ENCODE measurements at regions not wholly inside any gene's neighbourhood (a gene's known extent, or its start where the extent isn't known, plus 50 kb on each side); places are given as distances from the start of the nearest gene placed in this dataset.

DNA sequence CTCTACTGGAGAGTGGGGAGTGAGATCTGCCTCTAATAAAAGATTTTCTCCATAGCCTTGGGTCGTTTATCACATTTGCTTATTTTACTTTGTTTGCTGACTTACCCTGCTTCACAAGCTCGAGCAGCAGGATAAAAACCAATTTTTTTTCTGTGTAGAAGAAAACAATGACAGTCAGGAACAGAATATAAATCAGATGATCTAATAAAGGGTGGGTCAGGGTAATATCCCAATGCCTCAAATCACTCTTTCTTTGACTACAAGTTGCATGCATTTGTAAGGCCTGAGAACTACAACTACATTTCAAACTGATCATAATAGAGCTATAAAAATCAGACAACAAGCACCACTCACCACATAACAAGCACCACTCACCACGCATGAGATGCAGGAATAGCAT, 174.4 kb upstream of the ADARB2 start:
- TF ChIP-seq, protein P1, sequence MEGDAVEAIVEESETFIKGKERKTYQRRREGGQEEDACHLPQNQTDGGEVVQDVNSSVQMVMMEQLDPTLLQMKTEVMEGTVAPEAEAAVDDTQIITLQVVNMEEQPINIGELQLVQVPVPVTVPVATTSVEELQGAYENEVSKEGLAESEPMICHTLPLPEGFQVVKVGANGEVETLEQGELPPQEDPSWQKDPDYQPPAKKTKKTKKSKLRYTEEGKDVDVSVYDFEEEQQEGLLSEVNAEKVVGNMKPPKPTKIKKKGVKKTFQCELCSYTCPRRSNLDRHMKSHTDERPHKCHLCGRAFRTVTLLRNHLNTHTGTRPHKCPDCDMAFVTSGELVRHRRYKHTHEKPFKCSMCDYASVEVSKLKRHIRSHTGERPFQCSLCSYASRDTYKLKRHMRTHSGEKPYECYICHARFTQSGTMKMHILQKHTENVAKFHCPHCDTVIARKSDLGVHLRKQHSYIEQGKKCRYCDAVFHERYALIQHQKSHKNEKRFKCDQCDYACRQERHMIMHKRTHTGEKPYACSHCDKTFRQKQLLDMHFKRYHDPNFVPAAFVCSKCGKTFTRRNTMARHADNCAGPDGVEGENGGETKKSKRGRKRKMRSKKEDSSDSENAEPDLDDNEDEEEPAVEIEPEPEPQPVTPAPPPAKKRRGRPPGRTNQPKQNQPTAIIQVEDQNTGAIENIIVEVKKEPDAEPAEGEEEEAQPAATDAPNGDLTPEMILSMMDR (IDR thresholded peaks at IDR 0.05; ENCODE audit: poor library complexity, severe bottlenecking) = no peak
- H3K27me3 ChIP-seq (ENCODE audit: insufficient read depth, poor library complexity, severe bottlenecking) = no peaks in the 10 kb centered on the region
- ATAC-seq (ENCODE audit: low read depth) (no peak), DNase-seq (ENCODE audit: low spot score) (no peak)
- no peak overlapping the region for H3K27ac ChIP-seq (ENCODE audit: poor library complexity, severe bottlenecking)
- no peaks in the 10 kb centered on the region for H3K36me3 ChIP-seq (ENCODE audit: low read depth)
- no peaks in the 10 kb centered on the region for H3K4me1 ChIP-seq (ENCODE audit: insufficient read depth, poor library complexity, severe bottlenecking)
- H3K4me3 ChIP-seq (ENCODE audit: severe bottlenecking) = no peak overlapping the region
- H3K9me3 ChIP-seq (ENCODE audit: severe bottlenecking) = no peaks in the 10 kb centered on the region

DNA sequence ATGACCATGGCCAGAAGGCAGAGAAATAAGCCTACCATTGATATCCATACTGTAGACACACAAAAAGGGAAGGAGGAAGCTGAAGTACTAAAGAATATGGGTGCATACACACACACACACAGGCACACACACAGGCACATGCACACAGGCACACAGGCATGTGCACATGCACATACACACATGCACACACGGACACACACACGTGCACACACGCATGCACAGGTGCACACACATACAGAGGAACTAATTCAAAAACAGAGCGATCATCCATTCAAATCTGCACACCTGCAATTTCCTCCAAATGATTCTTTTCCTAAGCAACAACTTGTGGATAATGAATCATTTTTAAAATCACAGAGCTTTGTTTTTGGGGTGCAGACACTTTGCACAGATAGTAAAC, 166.7 kb upstream of the ADARB2 start:
- DNase-seq (ENCODE audit: low spot score) (no peak), ATAC-seq (ENCODE audit: low read depth) (no peak)
- H3K4me3 ChIP-seq (ENCODE audit: severe bottlenecking) = no peak overlapping the region
- TF ChIP-seq, protein P1 (IDR thresholded peaks at IDR 0.05; ENCODE audit: poor library complexity, severe bottlenecking) = no peak
- H3K27me3 ChIP-seq (ENCODE audit: insufficient read depth, poor library complexity, severe bottlenecking) = no peaks in the 10 kb centered on the region
- no peaks in the 10 kb centered on the region for H3K4me1 ChIP-seq (ENCODE audit: insufficient read depth, poor library complexity, severe bottlenecking)
- no peaks in the 10 kb centered on the region for H3K9me3 ChIP-seq (ENCODE audit: severe bottlenecking)
- no peak overlapping the region for H3K27ac ChIP-seq (ENCODE audit: poor library complexity, severe bottlenecking)
- no peaks in the 10 kb centered on the region for H3K36me3 ChIP-seq (ENCODE audit: low read depth)

DNA sequence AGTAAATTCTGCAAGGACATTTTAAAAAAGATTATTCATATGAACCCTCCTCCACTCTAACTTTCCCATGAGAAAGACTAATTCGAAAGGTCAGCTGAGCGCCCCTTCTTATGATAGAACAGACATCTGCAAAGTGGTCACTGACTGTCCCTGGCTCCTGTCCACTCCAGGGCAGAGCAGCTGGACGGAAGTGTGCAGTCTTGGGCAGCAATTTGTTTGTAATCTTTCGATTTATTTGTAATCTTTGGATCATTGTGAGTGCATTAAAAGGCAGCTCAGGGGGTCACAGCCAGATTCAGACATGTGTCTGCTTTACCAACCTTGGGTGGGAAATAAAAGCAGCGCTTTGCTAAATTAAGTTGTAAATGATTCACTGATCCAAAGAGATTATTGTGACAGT, 158.8 kb upstream of the ADARB2 start:
- H3K27me3 ChIP-seq (ENCODE audit: insufficient read depth, poor library complexity, severe bottlenecking) = no peaks in the 10 kb centered on the region
- no peaks in the 10 kb centered on the region for H3K36me3 ChIP-seq (ENCODE audit: low read depth)
- ATAC-seq (ENCODE audit: low read depth) (no peak), DNase-seq (ENCODE audit: low spot score) (no peak)
- no peak overlapping the region for H3K27ac ChIP-seq (ENCODE audit: poor library complexity, severe bottlenecking)
- TF ChIP-seq, protein P1 (IDR thresholded peaks at IDR 0.05; ENCODE audit: poor library complexity, severe bottlenecking) = no peak
- no peaks in the 10 kb centered on the region for H3K9me3 ChIP-seq (ENCODE audit: severe bottlenecking)
- no peaks in the 10 kb centered on the region for H3K4me1 ChIP-seq (ENCODE audit: insufficient read depth, poor library complexity, severe bottlenecking)
- no peak overlapping the region for H3K4me3 ChIP-seq (ENCODE audit: severe bottlenecking)

DNA sequence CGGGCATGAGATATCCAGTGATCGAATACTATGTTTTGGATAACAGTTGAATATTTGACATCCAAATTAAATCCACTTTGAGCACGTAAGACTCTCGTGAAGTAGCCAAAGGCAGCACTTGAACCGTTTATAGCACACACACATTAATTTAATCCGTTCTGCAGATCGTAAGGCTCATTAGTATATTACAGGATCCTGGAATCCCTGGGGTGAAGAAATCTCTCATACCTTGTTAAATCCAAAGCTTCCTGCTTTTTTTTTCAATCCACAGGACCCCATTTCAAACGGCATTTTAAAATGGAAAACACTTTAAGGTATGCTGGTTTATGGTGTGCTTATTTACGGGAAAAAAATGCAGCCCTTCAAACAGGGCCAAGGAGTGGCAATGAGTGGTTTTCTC, 158.4 kb upstream of the ADARB2 start:
- no peaks in the 10 kb centered on the region for H3K27me3 ChIP-seq (ENCODE audit: insufficient read depth, poor library complexity, severe bottlenecking)
- no peak overlapping the region for H3K4me3 ChIP-seq (ENCODE audit: severe bottlenecking)
- H3K27ac ChIP-seq (ENCODE audit: poor library complexity, severe bottlenecking) = no peak overlapping the region
- TF ChIP-seq, protein P1 (IDR thresholded peaks at IDR 0.05; ENCODE audit: poor library complexity, severe bottlenecking) = no peak
- ATAC-seq (ENCODE audit: low read depth) = no peak
- no peak for DNase-seq (ENCODE audit: low spot score)
- H3K4me1 ChIP-seq (ENCODE audit: insufficient read depth, poor library complexity, severe bottlenecking) = no peaks in the 10 kb centered on the region
- no peaks in the 10 kb centered on the region for H3K36me3 ChIP-seq (ENCODE audit: low read depth)
- H3K9me3 ChIP-seq (ENCODE audit: severe bottlenecking) = no peaks in the 10 kb centered on the region

DNA sequence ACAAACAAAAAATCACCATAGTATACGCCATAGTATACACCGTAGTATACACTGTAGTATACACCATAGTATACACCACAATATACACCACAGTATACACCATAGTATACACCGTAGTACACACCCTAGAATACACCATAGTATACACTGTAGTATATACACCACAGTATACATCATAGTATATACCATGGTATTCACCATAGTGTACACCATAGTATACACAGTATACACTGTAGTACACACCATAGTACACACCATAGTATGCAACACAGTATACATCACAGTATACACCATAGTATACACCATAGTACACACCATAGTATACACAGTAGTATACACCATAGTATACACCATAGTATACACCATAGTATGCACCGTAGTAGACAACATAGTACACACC, 157.6 kb upstream of the ADARB2 start:
- Histone ChIP-seq H3K4me3 (ENCODE audit: severe bottlenecking) (no peak overlapping the region), H3K36me3 (ENCODE audit: low read depth) (no peaks in the 10 kb centered on the region), H3K9me3 (ENCODE audit: severe bottlenecking) (no peaks in the 10 kb centered on the region), H3K4me1 (ENCODE audit: insufficient read depth, poor library complexity, severe bottlenecking) (no peaks in the 10 kb centered on the region), H3K27me3 (ENCODE audit: insufficient read depth, poor library complexity, severe bottlenecking) (no peaks in the 10 kb centered on the region), H3K27ac (ENCODE audit: poor library complexity, severe bottlenecking) (no peak overlapping the region)
- DNase-seq (ENCODE audit: low spot score) = no peak
- no peak for ATAC-seq (ENCODE audit: low read depth)
- TF ChIP-seq, protein P1 (IDR thresholded peaks at IDR 0.05; ENCODE audit: poor library complexity, severe bottlenecking) = no peak

Measured in RWPE2 (cell line).